Neural progenitor cell (in vitro differentiated cells): ENCODE measurements at regions not wholly inside any gene's neighbourhood (a gene's known extent, or its start where the extent isn't known, plus 50 kb on each side); places are given as distances from the start of the nearest gene placed in this dataset.

Source experiments
- DNase-seq: peaks from one replicate; pipeline ENCODE4 v3.0.0-alpha.2; 2016; ENCODE audit warnings: low spot score
- H2AFZ ChIP-seq: fragments of 200-600 bp; sonication (generic); replicated peaks from 2 replicates; pipeline ENCODE4 v1.6.1; 2016; ENCODE audit warnings: antibody characterized with exemption
- H3F3A ChIP-seq: fragments of 200-600 bp; sonication (generic); 2 replicates; pipeline ENCODE4 v1.6.1; 2016; ENCODE audit warnings: antibody characterized with exemption, low read depth
- H3K27ac ChIP-seq: fragments of 200-600 bp; sonication (generic); 2 replicates; pipeline ENCODE4 v1.5.1; 2016; ENCODE audit warnings: mild to moderate bottlenecking
- H3K27me3 ChIP-seq: fragments of 200-600 bp; sonication (generic); 2 replicates; pipeline ENCODE4 v1.6.1; 2016; ENCODE audit warnings: mild to moderate bottlenecking, moderate library complexity
- H3K36me3 ChIP-seq: fragments of 200-600 bp; sonication (generic); 2 replicates; pipeline ENCODE4 v1.5.1; 2016
- H3K4me1 ChIP-seq: fragments of 200-600 bp; sonication (generic); 2 replicates; pipeline ENCODE4 v1.6.1; 2016; ENCODE audit warnings: mixed run types
- H3K4me2 ChIP-seq: fragments of 200-600 bp; sonication (generic); 2 replicates; pipeline ENCODE4 v1.6.1; 2016
- H3K4me3 ChIP-seq: fragments of 200-600 bp; sonication (generic); 2 replicates; pipeline ENCODE4 v1.5.1; 2016
- H3K79me2 ChIP-seq: fragments of 200-600 bp; sonication (generic); 2 replicates; pipeline ENCODE4 v1.6.1; 2016; ENCODE audit warnings: low read depth
- H3K9ac ChIP-seq: fragments of 200-600 bp; sonication (generic); 2 replicates; pipeline ENCODE4 v1.6.1; 2016
- H3K9me3 ChIP-seq: fragments of 200-600 bp; sonication (generic); 2 replicates; pipeline ENCODE4 v1.5.1; 2016; ENCODE audit warnings: low read depth
- H4K20me1 ChIP-seq: fragments of 200-600 bp; sonication (generic); 2 replicates; pipeline ENCODE4 v1.6.1; 2016; ENCODE audit warnings: low read depth
- H3K27ac Mint-ChIP-seq: 3 replicates; pipeline ENCODE4 v1.8.0; 2021; ENCODE audit warnings: mixed read lengths
- H3K27me3 Mint-ChIP-seq: 2 replicates; pipeline ENCODE4 v1.8.0; 2022; ENCODE audit warnings: low read depth, mild to moderate bottlenecking, inconsistent platforms, moderate library complexity, mixed read lengths; ENCODE audit not compliant: insufficient read depth
- H3K36me3 Mint-ChIP-seq: 3 replicates; pipeline ENCODE4 v1.8.0; 2021; ENCODE audit warnings: mixed read lengths
- H3K4me1 Mint-ChIP-seq: 3 replicates; pipeline ENCODE4 v1.8.0; 2021; ENCODE audit warnings: mixed read lengths
- H3K4me3 Mint-ChIP-seq: 3 replicates; pipeline ENCODE4 v1.8.0; 2021; ENCODE audit warnings: mild to moderate bottlenecking, moderate library complexity, mixed read lengths
- H3K9me3 Mint-ChIP-seq: 3 replicates; pipeline ENCODE4 v1.8.0; 2020; ENCODE audit warnings: mixed read lengths
- CTCF ChIP-seq: fragments of 200-600 bp; sonication (generic); IDR thresholded peaks from 2 replicates; pipeline ENCODE4 v1.5.1; 2017; ENCODE audit warnings: antibody characterized with exemption, mild to moderate bottlenecking
- EZH2 ChIP-seq: fragments of 200-600 bp; sonication (generic); IDR thresholded peaks from 2 replicates; pipeline ENCODE4 v1.6.1; 2017; ENCODE audit warnings: antibody characterized with exemption, mild to moderate bottlenecking, moderate library complexity
- EZH2phosphoT487 ChIP-seq: fragments of 200-600 bp; sonication (generic); IDR thresholded peaks from 2 replicates; pipeline ENCODE4 v1.6.1; 2017; ENCODE audit warnings: antibody characterized with exemption

GRCh38 chr2:64718250-64718885, 64.7 kb upstream of the SERTAD2 start:
- H3K79me2 ChIP-seq: no peaks in the 10 kb centered on the region
- no peak overlapping the region for H2AFZ ChIP-seq
- Mint-ChIP-seq H3K4me1 (peaks cover 20% of the 10 kb centered on the region), H3K27me3 (no peaks in the 10 kb centered on the region), H3K27ac (no peak overlapping the region), H3K4me3 (no peak overlapping the region), H3K9me3 (no peaks in the 10 kb centered on the region), H3K36me3 (no peaks in the 10 kb centered on the region)
- DNase-seq: no peak
- no peak overlapping the region for H3K27ac ChIP-seq
- H3K27me3 ChIP-seq: no peaks in the 10 kb centered on the region
- H3K4me2 ChIP-seq: no peak overlapping the region
- no peak for TF ChIP-seq EZH2
- TF ChIP-seq CTCF: no peak
- no peak for TF ChIP-seq EZH2phosphoT487
- peaks cover 16% of the 10 kb centered on the region for H3K4me1 ChIP-seq
- H3K36me3 ChIP-seq: no peaks in the 10 kb centered on the region
- peaks cover 4% of the 10 kb centered on the region for H3F3A ChIP-seq
- no peaks in the 10 kb centered on the region for H3K9me3 ChIP-seq
- no peaks in the 10 kb centered on the region for H4K20me1 ChIP-seq
- no peak overlapping the region for H3K4me3 ChIP-seq
- H3K9ac ChIP-seq: no peak overlapping the region

GRCh38 chr2:64720535-64721319, 67.0 kb upstream of the SERTAD2 start:
- Mint-ChIP-seq H3K4me1 (peaks cover 20% of the 10 kb centered on the region), H3K4me3 (no peak overlapping the region), H3K9me3 (no peaks in the 10 kb centered on the region), H3K27me3 (no peaks in the 10 kb centered on the region), H3K36me3 (no peaks in the 10 kb centered on the region), H3K27ac (peak overlapping the region; percentile 72)
- Histone ChIP-seq H3F3A (no peaks in the 10 kb centered on the region), H3K4me1 (peaks cover 16% of the 10 kb centered on the region), H3K4me2 (no peak overlapping the region), H3K9me3 (no peaks in the 10 kb centered on the region), H4K20me1 (no peaks in the 10 kb centered on the region), H3K27ac (no peak overlapping the region), H2AFZ (peak overlapping the region; percentile 36), H3K4me3 (no peak overlapping the region), H3K9ac (no peak overlapping the region), H3K79me2 (no peaks in the 10 kb centered on the region), H3K27me3 (no peaks in the 10 kb centered on the region), H3K36me3 (no peaks in the 10 kb centered on the region)
- no peak for DNase-seq
- TF ChIP-seq EZH2 (no peak), EZH2phosphoT487 (no peak), CTCF (no peak)

GRCh38 chr2:64721320-64721623, 67.6 kb upstream of the SERTAD2 start:
- Histone ChIP-seq H3K4me3 (no peak overlapping the region), H3F3A (no peaks in the 10 kb centered on the region), H3K79me2 (no peaks in the 10 kb centered on the region), H4K20me1 (no peaks in the 10 kb centered on the region), H3K36me3 (no peaks in the 10 kb centered on the region), H3K9ac (no peak overlapping the region), H3K27ac (no peak overlapping the region), H3K4me1 (peaks cover 12% of the 10 kb centered on the region), H3K9me3 (no peaks in the 10 kb centered on the region), H3K4me2 (no peak overlapping the region), H3K27me3 (no peaks in the 10 kb centered on the region), H2AFZ (no peak overlapping the region)
- Mint-ChIP-seq H3K36me3 (no peaks in the 10 kb centered on the region), H3K27me3 (no peaks in the 10 kb centered on the region), H3K27ac (peak overlapping the region; percentile 72), H3K9me3 (no peaks in the 10 kb centered on the region), H3K4me1 (peaks cover 20% of the 10 kb centered on the region), H3K4me3 (no peak overlapping the region)
- no peak for DNase-seq
- TF ChIP-seq CTCF (no peak), EZH2 (no peak), EZH2phosphoT487 (no peak)
